SK-MEL-5 (cell line): ENCODE measurements at regions not wholly inside any gene's neighbourhood (a gene's known extent, or its start where the extent isn't known, plus 50 kb on each side); places are given as distances from the start of the nearest gene placed in this dataset.

ENCODE experiments used
- DNase-seq: peaks from one replicate; pipeline ENCODE4 v3.0.0-alpha.2; 2016; ENCODE audit warnings: low read depth, low spot score
- in situ Hi-C: cut with HindIII; loops from 2 replicates; pipeline ENCODE4 v1.10.0; 2016; ENCODE audit warnings: low sequenced_read_pairs, high pct_unique_total_duplicates, low pct_unique_long_range_greater_than_20kb

GRCh38 chr7:42617071-42617765 lies 294.7 kb downstream of the C7orf25 start:
- in situ Hi-C loops: no loop called here
- peak; percentile 14 for DNase-seq

DNA sequence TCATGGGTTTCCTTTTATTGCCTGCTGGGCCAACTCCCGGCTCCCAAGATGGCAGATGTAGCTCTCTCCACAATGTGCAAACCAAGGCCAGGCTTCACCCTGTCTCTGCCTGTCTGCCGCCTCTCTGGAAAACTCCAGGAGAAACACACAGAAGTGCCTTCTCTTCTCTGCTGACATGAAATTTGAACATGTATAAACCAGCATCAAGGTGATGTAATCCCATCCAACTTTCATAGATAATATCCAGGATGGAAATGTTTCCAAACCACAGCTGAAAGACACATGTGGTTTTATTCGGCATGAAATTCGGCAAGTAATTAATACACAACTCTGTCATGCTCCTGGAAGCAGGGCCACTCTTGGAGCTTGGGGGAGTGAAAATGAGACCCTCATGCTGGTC lies 297.2 kb downstream of the C7orf25 start:
- in situ Hi-C loops: no loop called here
- DNase-seq: no peak

DNA sequence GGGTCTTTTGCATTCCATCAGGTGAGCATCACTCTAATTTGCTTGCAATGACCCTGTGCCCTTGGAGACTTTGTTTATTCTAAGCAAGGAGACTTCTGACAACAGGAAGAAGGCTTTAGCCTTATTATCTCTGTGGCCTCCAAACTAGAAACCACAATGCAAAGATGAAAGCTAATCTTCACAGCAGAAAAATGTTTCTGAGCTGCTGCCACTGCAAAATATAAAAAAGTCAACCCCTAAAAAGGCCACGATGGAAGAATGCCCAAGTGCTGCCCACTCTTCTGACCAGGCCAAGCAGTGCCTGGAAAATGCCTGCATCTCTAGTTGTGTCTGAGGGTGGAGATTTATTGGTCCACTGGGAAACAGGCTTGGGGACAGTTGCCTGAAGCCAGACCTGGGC lies 299.9 kb downstream of the C7orf25 start:
- in situ Hi-C loops: no loop called here

GRCh38 chr7:42611289-42611928 lies 300.5 kb downstream of the C7orf25 start:
- no peak for DNase-seq
- in situ Hi-C loops: no loop called here

More for the DNA sequence above, 299.9 kb downstream of the C7orf25 start:
- DNase-seq: no peak

GRCh38 chr7:42606193-42606905 lies 305.5 kb downstream of the C7orf25 start:
- no peak for DNase-seq
- in situ Hi-C loops: no loop called here

DNA sequence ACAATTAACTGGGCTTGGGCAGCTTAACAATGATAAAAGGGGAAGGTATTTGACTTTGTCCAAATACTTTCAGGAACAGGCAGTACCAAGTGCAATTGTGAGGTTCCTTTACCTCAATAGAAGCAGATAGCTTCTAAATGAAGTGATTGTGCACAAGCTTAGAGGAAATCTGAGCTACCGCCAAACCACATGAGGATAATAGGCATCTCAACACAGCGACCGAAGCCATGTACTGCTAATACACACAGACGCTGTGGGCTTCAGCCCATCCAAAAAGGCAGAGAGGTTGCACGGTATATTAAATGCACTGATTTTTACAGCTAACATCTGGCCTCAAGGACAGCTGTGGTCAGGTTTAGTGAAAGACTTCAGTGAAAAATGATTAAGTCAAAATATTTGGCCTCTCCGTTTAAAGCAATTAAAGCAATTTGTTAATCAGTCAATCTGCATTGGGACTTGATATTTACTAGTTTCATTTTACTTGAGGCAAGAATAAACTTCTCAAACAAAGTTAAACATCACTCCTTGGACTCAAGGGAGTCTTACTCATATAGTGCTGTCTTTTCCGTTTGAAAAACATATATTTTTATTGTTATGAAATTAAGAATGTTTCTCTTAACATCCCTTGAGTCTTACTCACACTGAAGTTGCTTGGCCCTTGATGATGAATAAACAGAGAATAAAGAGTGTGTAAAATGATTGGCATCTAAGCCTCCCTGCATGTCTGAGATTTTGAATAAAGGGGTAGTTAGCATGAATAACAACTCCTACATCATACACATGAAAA lies 306.3 kb downstream of the C7orf25 start:
- in situ Hi-C loops: no loop called here
- peak; percentile 25 for DNase-seq

DNA sequence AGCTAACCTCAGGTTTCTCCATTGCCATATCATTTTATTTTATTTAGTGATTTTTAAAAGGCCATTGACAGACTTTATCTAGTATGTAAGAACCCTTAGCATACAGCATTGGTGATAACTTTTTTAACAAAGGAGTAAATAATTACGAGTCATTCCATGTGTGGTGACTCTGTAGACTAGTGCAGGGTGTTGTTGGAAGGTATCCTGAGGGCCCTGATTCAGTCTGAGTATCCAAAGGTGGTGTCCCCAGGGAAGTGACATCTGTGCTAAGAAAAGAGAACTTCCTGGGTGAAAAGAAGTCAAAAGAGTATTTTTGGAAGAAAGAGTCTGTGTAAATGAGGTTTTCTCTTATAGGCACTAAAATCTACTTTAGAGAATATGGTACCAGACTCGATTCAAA lies 308.4 kb downstream of the C7orf25 start:
- DNase-seq: no peak

GRCh38 chr7:42597300-42597699 lies 314.6 kb downstream of the C7orf25 start:
- no peak for DNase-seq
- in situ Hi-C loops: no loop called here

More for the DNA sequence above, 308.4 kb downstream of the C7orf25 start:
- in situ Hi-C loops: no loop called here

DNA sequence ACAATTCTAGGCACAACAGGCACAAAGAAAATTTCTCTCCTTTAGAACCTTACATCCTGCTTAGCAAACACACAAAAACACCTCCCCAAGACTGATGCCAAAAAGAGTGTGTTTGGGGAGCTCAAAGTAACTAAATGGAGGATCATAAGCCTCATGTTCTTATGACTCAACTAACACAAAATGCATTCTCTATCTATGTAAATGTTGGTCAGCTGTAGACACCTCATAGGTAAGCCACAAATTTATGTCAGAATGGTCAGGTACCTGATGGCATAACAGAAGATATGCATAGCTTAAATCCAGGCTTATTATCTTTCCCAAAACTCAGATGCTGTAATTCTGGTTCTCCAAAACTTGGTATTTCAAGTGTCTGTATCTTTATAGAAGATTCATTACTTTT lies 315.1 kb downstream of the C7orf25 start:
- DNase-seq: no peak
- in situ Hi-C loops: no loop called here

- in situ Hi-C loops: no loop called here
- DNase-seq: no peak
These were observed 318.0 kb downstream of the C7orf25 start for GRCh38 chr7:42593860-42594259.

DNA sequence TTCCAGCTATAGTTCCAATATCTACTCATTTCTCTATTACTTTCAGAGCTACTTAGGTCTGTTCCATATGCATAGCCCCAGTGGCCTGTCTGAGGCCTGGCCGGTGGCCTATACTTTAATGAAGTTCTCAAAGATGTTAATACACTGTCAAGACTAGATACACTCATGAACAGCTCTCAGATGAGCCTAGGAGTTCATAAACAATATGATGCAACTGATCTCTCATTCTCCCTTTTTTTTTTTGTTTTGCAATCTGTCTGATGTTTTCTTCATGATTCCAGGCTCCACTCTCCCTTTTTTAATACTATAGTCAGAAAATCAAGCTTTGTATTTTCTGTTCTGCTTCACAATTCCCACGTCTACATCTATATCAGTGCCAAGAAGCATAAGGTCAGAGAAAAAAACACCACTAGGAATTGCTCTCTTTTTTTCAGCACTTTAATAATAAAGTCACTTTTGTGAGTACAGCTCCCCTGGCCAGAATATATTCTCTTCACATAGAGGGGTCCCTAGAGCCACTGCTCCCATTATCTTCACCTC lies 321.0 kb downstream of the C7orf25 start:
- in situ Hi-C loops: no loop called here

DNA sequence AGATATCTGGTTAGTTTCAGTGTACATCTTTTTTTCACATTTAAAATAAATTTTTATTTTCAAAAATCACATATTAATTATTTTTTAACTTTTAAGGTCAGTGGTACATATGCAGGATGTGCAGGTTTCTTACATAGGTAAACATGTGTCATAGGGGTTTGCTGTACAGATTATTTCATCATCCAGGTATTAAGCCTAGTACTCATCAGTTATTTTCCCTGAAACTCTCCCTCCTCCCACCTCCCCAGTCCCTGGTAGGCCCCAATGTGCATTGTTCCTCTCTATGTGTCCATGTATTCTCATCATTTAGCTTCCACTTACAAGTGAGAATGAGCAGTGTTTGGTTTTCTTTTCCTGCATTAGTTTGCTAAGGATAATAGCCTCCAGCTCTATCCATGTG lies 323.0 kb downstream of the C7orf25 start:
- DNase-seq: no peak
- in situ Hi-C loops: no loop called here

More for the DNA sequence above, 321.0 kb downstream of the C7orf25 start:
- DNase-seq: no peak

DNA sequence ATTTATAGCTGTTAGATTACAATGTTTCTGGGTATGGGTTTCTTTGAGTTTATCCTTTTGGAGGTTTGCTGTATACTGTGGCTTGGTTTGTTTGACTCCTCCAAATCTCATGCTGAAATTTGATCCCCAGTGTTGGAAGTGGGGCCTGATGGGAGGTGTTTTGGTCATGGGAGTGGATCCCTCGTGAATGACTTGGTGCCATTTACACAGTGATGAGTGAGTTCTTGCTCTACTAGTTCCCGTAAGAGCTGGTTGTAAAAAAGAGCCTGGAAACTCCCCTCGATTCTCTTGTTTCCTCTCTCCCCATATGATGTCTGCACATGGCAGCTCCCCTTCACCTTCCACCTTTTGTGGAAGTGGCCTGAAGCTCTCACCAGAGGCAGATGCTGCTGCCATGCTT lies 324.1 kb downstream of the C7orf25 start:
- no peak for DNase-seq
- in situ Hi-C loops: no loop called here

DNA sequence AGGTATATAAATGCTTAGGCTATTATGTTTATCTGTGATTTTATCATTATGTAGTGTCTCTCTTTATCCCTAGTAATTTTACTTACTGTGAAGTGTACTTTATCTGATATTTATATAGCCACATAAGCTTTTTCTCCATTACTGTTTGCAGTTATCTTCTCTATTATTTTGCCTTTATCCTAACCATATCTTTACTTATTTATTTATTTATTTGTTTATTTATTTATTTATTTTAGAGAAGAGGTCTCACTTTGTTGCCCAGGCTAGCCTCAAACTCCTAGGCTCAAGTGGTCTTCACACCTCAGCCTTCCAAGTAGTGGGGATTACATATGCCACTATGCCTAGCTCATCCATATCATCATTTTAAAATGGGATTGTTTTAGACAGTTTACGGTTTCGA lies 331.8 kb downstream of the C7orf25 start:
- in situ Hi-C loops: no loop called here
- DNase-seq: no peak

DNA sequence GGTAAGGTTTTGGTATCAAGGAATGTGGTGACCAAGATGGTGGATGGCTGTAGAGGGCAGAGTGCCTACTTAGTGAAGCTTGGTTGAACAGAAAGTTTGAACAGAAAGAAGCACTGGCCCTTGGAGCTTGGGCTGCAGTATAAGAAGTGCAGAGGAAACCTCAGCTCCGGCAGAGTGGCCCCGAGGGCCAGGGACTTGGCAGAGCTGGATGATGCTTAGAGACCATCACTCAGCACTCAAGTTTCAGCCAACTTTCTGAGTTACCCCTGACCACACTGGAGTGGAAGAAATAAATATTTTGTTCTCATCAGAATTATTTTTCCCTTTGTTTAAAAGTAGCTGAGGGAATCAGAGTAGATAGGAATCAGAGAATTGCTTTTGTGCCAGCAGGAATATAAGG lies 336.7 kb downstream of the C7orf25 start:
- in situ Hi-C loops: no loop called here
- DNase-seq: no peak

- peak; percentile 39 for DNase-seq
- in situ Hi-C loops: loop anchor here (25.0 kb wide), 1 partner anchor 587 kb away; no protein-coding TSS in a partner anchor
These were observed 337.2 kb downstream of the C7orf25 start for GRCh38 chr7:42574685-42575084.

- DNase-seq: no peak
- in situ Hi-C loops: loop anchor here (25.0 kb wide), 1 partner anchor 587 kb away; no protein-coding TSS in a partner anchor
These were observed 337.1 kb upstream of the GLI3 start for GRCh38 chr7:42573881-42574672.
